ENCODE measurements at regions not wholly inside any gene's neighbourhood (a gene's known extent, or its start where the extent isn't known, plus 50 kb on each side); places are given as distances from the start of the nearest gene placed in this dataset.

GRCh38 chr2:75764611-75765010 is 53.9 kb upstream of the GCFC2 start:
- TF ChIP-seq CTCF (IDR thresholded peaks at IDR 0.05; ENCODE audit: low read length) (no peak), EZH2 (optimal IDR thresholded peaks at IDR 0.05; ENCODE audit: low read depth, low read length) (no peak), EZH2phosphoT487 (IDR thresholded peaks at IDR 0.05; ENCODE audit: low read length) (no peak)
